ENCODE measurements at regions not wholly inside any gene's neighbourhood (a gene's known extent, or its start where the extent isn't known, plus 50 kb on each side); places are given as distances from the start of the nearest gene placed in this dataset.
"Not testable (repeated sequence)": the region's sequence is repeated elsewhere in the genome, so short reads cannot be mapped to it uniquely, and the experiment has no call there.

- Histone ChIP-seq H3K27me3 (ENCODE audit: control insufficient read depth, insufficient read depth, low read length) (no peaks in the 10 kb centered on the region), H3K9me3 (ENCODE audit: control insufficient read depth, insufficient read depth, low read depth, low read length) (no peaks in the 10 kb centered on the region), H3K4me3 (replicated peaks in 1 of 4; ENCODE audit: control extremely low read depth in 1 of 4, insufficient read depth in 1 of 4, low read depth in 3 of 4, low read length in 4 of 4) (no peak overlapping the region), H3K9ac (ENCODE audit: insufficient read depth, low read length) (no peak overlapping the region), H3K36me3 (ENCODE audit: control insufficient read depth, insufficient read depth, low read length) (no peaks in the 10 kb centered on the region), H3K27ac (ENCODE audit: insufficient read depth, low read length) (no peak overlapping the region), H3K79me2 (ENCODE audit: control insufficient read depth, insufficient read depth, low read length) (no peaks in the 10 kb centered on the region), H2AFZ (ENCODE audit: low read length) (no peak overlapping the region), H4K20me1 (ENCODE audit: control insufficient read depth, extremely low read depth, insufficient read depth, low read length) (no peaks in the 10 kb centered on the region), H3K4me2 (ENCODE audit: extremely low read depth, insufficient read depth, low read length) (no peak overlapping the region), H3K4me1 (ENCODE audit: control insufficient read depth, extremely low read depth, insufficient read depth, low read length) (no peaks in the 10 kb centered on the region)
- DNase-seq (ENCODE audit: low read depth in 2 of 2), result no peak
- TF ChIP-seq EZH2 (IDR thresholded peaks at IDR 0.05; ENCODE audit: low read length, missing control alignments) (no peak), CTCF (conservative IDR thresholded peaks at IDR 0.05 in 1 of 2, IDR thresholded peaks at IDR 0.05 in 1 of 2; ENCODE audit: low read depth in 1 of 2, low read length in 2 of 2) (no peak)
Measured at GRCh38 chr18:30852541-30852940, 190.0 kb downstream of the DSC3 start.

GRCh38 chr18:30839056-30839561 lies 203.4 kb downstream of the DSC3 start:
- not testable (repeated sequence) for H3K4me2 ChIP-seq (ENCODE audit: extremely low read depth, insufficient read depth, low read length); H3K4me1 ChIP-seq (ENCODE audit: control insufficient read depth, extremely low read depth, insufficient read depth, low read length); H3K9ac ChIP-seq (ENCODE audit: insufficient read depth, low read length); H4K20me1 ChIP-seq (ENCODE audit: control insufficient read depth, extremely low read depth, insufficient read depth, low read length); H2AFZ ChIP-seq (ENCODE audit: low read length); DNase-seq (ENCODE audit: low read depth in 2 of 2); H3K79me2 ChIP-seq (ENCODE audit: control insufficient read depth, insufficient read depth, low read length); H3K27me3 ChIP-seq (ENCODE audit: control insufficient read depth, insufficient read depth, low read length); H3K27ac ChIP-seq (ENCODE audit: insufficient read depth, low read length); H3K4me3 ChIP-seq (replicated peaks in 1 of 4; ENCODE audit: control extremely low read depth in 1 of 4, insufficient read depth in 1 of 4, low read depth in 3 of 4, low read length in 4 of 4); H3K36me3 ChIP-seq (ENCODE audit: control insufficient read depth, insufficient read depth, low read length); H3K9me3 ChIP-seq (ENCODE audit: control insufficient read depth, insufficient read depth, low read depth, low read length)

- Histone ChIP-seq H3K27me3 (ENCODE audit: control insufficient read depth, insufficient read depth, low read length) (no peaks in the 10 kb centered on the region), H3K9me3 (ENCODE audit: control insufficient read depth, insufficient read depth, low read depth, low read length) (no peaks in the 10 kb centered on the region), H3K79me2 (ENCODE audit: control insufficient read depth, insufficient read depth, low read length) (no peaks in the 10 kb centered on the region), H3K36me3 (ENCODE audit: control insufficient read depth, insufficient read depth, low read length) (no peaks in the 10 kb centered on the region), H4K20me1 (ENCODE audit: control insufficient read depth, extremely low read depth, insufficient read depth, low read length) (no peaks in the 10 kb centered on the region), H3K4me1 (ENCODE audit: control insufficient read depth, extremely low read depth, insufficient read depth, low read length) (no peaks in the 10 kb centered on the region), H3K4me3 (replicated peaks in 1 of 4; ENCODE audit: control extremely low read depth in 1 of 4, insufficient read depth in 1 of 4, low read depth in 3 of 4, low read length in 4 of 4) (no peak overlapping the region), H3K9ac (ENCODE audit: insufficient read depth, low read length) (no peak overlapping the region), H3K4me2 (ENCODE audit: extremely low read depth, insufficient read depth, low read length) (no peak overlapping the region), H3K27ac (ENCODE audit: insufficient read depth, low read length) (no peak overlapping the region), H2AFZ (ENCODE audit: low read length) (no peak overlapping the region)
- TF ChIP-seq EZH2 (IDR thresholded peaks at IDR 0.05; ENCODE audit: low read length, missing control alignments), result no peak
- no peak for TF ChIP-seq CTCF (conservative IDR thresholded peaks at IDR 0.05 in 1 of 2, IDR thresholded peaks at IDR 0.05 in 1 of 2; ENCODE audit: low read depth in 1 of 2, low read length in 2 of 2)
- no peak for DNase-seq (ENCODE audit: low read depth in 2 of 2)
Measured at GRCh38 chr18:30828700-30829099, 213.8 kb downstream of the DSC3 start.

Data from fibroblast of lung (primary cell).